Activated T-cell treated with anti-CD3 and anti-CD28 coated beads for 1 hour (primary cell): ENCODE measurements at regions not wholly inside any gene's neighbourhood (a gene's known extent, or its start where the extent isn't known, plus 50 kb on each side); places are given as distances from the start of the nearest gene placed in this dataset.

Experiments used
- DNase-seq: peaks from one replicate; pipeline ENCODE4 v3.0.0-alpha.2; 2020; ENCODE audit warnings: low read depth

DNA sequence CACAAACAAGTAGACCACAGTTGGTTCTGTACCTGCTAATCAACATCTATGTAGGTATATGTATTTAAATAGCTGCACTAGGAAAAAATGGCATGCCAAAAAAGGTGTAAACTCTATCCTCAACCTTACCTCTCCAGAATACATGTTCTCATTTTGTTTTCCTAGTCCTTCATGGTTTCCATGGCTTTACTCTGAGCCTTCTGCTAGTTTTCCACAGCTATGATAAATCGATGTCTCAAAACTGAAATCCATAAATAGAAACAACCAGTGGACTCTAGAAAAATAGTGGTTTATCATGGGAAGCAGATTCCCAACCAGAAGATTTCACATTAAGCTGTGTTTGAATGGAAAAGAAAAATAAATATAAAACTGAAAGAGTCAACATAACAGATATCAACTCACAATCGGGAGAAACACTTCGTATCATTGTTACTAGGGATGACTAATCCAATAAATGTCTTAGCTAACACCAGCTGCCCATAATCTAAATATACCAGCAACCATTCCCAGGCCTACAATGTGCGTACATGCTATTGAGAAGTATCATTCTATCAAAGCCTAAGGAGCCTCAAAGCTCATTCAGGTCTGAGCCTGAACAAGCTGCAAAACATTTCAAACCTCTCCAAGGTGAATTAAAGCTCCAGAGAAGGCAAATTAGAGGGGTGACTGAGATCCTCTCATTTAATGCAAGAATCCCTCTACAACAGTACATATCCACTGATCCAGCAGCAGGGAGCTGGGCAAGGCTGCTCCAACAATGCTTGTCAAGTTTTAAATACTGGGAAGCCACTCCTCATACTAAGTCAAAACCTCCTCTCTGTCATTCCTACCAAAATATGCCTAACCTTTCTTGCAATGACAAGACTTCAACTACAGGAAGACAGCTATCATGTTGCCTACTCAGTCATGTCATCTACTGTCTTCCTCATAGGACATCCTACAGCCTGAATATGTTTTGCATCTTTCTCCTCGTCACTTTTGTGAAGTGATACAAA, 90.2 kb downstream of the KCTD12 start:
- no peak for DNase-seq

GRCh38 chr13:76792731-76793347, 93.4 kb downstream of the KCTD12 start:
- DNase-seq: no peak

DNA sequence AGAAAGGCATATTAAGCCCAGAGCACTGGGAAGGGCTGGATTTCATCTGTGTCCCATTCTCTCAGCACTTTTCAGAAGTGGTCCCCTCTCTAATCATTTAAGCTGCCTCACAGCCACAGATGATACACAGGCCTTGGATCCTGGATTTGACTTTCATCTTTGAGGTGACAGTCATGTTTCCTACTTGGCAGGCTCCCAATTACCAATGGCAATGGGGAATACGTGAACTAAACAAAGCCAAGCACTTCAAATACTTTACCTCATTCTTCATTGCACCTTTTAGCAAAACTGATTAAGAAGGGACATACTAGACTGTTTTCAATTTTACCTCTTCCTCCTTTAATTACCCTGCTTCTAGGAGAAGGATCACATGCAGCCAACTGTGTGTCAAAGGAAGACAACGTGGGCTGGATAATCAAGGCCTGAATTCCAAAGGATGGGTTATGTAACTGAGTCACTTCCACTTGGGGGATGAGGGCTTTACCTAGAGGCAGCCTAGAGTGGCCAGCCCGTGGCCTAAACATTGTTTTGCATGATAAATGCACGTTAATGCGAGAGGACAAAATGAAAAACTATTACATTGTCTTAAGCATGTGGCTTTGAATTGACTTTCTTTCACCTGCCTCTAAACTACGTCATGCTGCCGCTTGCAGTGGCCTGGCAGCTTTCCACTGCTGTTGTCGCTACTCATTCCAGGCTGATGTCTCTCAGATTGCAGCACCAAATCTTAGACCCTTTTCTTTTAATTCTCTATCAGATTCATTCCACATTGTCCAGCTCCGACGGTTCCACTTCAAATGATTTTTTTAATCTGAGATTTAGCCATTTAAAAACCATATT, 95.0 kb downstream of the KCTD12 start:
- no peak for DNase-seq

DNA sequence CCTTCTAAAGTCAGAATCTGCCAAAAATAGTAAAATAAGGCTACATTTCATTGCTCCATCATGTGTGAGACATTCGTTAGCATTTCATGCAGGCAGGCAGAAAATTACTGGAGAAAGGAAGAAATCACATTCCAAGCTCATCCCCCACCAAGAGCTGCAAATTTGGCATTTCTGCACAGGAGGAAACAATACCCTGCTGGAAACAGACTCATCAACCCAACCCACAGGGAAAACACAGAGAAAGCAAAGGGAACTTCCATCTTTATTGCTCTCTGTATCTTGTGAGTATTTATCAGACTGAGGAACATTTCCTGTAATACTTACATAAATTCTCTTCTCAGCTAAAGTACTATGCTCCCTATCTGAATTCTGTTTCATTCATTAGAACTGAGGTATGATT, 95.7 kb downstream of the KCTD12 start:
- no peak for DNase-seq

GRCh38 chr13:76783798-76784197, 102.4 kb downstream of the KCTD12 start:
- DNase-seq: no peak

DNA sequence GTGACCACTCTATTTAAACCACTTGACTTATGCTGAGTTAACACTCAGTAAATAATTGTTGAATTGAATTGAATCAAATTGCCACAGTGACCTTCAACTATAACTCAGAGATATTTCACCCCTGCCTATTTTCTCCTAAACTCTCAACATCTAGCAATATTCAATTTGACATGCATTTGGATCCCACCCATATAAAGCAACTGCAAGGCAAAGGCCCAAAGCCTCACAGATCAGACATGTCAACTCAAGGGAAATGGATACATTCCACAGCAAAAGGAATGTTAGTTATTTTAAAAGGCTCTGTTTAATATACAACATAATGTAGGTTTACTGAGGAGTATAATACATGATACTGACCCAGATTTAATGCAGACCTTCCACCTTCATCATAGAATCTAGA, 107.4 kb downstream of the KCTD12 start:
- DNase-seq: no peak

DNA sequence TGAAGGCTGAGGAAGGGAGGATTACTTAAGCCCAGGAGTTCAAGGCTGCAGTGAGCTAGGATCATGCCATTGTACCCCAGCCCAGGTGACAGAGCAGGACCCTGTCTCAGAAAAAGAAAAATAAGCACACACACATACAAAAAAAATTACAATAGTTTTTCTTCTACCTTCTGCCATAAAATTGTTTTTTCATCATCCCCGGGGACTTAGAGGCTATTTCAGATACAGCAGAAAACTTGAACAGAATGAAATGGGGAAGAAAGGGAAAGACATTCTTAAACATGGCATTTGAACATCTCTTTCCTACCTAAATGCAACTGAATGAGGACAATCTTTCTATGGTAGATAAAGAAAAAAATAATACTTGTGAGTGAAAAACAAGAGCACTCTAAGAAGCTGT, 109.1 kb downstream of the KCTD12 start:
- no peak for DNase-seq

GRCh38 chr13:76775088-76775740, 111.0 kb downstream of the KCTD12 start:
- no peak for DNase-seq

DNA sequence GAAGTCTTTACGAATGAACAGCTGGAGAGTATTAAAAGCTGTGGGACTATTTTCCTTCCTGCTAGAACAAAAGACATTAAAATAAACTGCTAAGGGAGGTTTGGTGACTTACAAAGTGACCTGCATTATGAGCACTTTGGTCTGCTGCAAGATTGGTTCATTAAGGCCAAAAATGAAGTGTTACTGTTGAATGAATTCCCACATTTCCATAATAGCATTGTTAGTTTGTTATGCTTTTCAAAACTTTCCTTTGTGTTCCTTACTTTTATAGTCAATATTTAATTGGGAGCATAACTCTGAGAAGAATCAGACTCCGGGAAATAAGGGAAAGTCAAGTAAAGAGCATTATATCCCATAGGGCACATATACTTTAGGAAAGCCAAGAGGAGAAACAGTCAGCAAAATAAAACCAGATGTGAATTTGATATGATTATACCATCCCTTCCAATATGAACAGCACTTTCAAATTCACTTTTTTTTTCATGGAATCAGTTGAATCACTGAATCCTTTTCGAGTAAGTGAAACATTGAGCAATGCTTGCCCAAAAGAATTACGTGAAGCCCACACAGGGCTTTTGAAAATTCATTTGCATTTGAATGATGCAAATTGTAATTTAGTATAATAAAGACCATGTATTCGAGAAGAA, 112.6 kb downstream of the KCTD12 start:
- no peak for DNase-seq

DNA sequence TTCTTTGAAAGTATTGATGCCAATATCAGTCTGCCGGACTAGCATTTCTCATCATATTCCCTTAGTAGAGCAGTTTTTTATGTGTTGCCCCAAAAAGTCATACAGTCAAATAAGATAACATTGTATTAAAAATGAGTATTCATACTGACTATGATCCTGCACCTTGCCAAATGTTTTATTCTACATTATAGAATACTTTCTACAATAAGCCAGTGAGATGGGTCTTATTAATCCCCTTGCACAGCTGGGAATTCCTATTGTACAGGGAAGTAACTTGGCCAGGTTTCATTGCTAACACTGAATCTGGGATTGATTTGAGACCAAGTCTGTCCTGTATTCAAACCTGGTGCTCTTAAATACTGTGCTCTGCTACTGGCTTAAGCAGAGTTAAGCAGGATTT, 114.0 kb downstream of the KCTD12 start:
- DNase-seq: no peak

GRCh38 chr13:76769271-76769791, 116.9 kb downstream of the KCTD12 start:
- DNase-seq: no peak

- DNase-seq: no peak
Observed at GRCh38 chr13:76768384-76768783, 117.8 kb downstream of the KCTD12 start.

GRCh38 chr13:76764916-76765315, 121.3 kb downstream of the KCTD12 start:
- no peak for DNase-seq

DNA sequence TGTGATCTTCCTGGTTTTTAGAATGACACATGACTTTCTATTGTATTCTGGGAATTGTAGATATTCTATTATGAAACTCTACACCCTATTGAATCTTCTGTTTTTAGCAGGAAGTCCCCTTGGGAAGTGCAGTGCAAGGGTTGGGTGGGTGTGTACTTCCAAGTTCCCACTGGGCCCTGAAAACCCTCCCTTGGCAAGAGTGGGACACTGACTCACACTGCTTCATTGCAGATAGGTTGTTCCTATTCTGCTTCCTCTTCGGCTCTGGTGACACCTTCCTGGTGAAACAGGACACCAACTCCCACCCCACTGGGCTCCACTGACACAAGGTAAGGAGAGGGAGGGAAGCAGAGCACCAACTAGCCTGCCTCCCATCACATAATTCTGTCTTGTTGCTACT, 121.8 kb downstream of the KCTD12 start:
- DNase-seq: no peak

- DNase-seq: no peak
Observed at GRCh38 chr13:76762721-76763120, 123.5 kb downstream of the KCTD12 start.

DNA sequence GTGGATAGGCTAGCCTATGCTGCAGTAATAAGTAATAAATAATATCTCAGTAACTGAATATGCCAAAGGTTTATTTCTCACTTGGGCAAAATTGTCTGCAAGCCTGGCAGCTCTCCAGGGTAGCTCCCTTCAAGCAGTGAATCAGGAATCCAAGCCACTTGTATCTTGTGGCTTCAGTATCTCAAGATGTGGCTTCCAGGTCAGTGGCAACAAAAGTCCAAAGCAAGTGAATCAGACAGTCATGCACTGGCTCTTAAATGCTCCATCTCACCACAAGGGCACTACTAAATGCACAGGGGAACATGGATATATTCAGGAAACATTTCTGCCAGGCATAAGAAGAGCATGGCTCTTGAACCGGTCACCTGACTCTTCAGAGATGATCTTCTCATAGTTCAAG, 126.3 kb downstream of the KCTD12 start:
- no peak for DNase-seq

- no peak for DNase-seq
Observed at GRCh38 chr13:76758738-76759137, 127.5 kb downstream of the KCTD12 start.

GRCh38 chr13:76758257-76758656, 127.9 kb downstream of the KCTD12 start:
- DNase-seq: no peak

DNA sequence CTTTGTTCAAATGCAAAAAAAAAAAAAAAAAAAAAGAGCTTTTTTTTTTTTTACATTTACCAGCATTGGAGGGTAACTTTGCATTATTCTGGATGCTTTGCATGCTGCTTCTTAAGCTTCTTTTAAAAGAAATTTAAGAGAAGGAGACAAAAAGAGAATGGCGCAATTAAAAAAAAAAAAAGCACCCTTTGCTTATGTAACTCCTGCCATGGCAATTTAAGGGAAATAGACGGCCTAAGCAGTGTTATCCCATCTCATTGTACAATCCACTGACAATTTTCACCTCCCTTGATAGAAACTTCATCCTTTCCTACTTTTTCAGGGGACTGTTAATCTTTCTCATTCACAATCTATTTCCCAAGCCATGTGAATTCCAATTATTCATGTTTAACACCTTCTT, 129.8 kb downstream of the KCTD12 start:
- DNase-seq: no peak

GRCh38 chr13:76754414-76754813, 131.8 kb downstream of the KCTD12 start:
- DNase-seq: no peak

DNA sequence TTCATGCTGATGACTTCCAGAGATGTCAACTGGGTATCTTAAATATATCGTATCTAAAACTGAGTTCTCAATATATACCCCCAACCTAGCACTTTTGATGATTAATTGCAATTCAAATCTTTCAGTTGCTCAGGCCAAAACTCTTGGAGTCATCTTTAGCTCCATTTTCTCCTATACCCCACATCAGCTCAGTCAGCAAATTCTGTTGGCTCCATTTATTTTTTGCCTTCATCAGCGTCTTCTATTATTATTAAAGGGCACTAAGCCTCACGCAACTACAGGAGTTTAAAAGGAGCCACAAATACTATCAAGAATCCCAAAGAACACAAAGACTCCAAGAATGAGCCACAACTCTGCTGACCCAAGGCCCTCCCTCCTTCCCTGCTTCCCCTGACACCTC, 134.9 kb downstream of the KCTD12 start:
- no peak for DNase-seq
